Endometrial microvascular endothelial cells (primary cell): ENCODE measurements at regions not wholly inside any gene's neighbourhood (a gene's known extent, or its start where the extent isn't known, plus 50 kb on each side); places are given as distances from the start of the nearest gene placed in this dataset.

Source experiments
- in situ Hi-C: cut with HindIII; loops from 2 replicates; pipeline ENCODE4 v1.10.0; 2017; ENCODE audit warnings: low sequenced_read_pairs, low pct_unique_long_range_greater_than_20kb; ENCODE audit errors: inconsistent ontology term

GRCh38 chr5:123809594-123810221 is 297.7 kb downstream of the CSNK1G3 start:
- in situ Hi-C loops: no loop called here

DNA sequence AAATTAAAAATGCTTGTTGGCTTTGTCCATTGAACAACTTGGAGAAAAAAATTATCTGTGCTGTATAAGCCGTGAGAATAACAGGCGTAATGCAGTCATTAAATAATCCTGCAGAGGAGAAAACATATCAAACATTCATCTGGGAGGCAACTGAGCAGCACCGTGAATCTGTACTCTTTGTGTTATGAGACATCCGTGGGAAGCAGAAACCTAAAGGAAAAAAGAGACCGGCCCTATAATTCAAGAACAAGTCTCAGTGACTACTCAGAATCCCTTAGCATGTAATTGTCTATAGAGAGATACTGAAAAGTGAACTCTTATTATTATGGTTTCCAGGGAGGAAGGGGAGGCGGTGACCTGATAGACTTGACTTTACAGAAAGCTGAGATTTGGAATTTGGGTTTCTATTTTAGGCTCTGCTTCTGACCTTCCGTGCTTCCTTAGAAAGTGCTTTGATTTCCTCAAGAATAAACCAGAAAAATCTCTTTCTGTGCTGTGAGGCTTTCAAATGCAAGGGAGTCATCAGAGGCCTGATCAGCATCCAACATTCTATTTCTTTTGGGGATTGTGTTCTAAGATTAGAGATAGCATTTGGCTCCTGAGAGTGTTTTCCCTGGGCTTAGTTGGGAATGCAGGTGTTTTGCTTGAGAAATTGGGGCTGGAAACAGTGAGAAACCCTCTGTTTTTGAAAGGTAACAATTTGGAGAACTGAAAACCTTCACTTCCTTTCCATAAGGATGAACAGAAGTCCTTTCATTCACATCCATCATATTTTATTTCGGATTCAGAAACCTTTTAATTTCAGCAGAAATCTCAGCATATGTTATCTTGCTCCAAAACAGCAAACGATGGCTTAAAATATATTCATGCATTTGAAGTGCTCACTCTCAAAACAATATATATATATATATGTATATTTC is 296.7 kb downstream of the CSNK1G3 start:
- in situ Hi-C loops: no loop called here

DNA sequence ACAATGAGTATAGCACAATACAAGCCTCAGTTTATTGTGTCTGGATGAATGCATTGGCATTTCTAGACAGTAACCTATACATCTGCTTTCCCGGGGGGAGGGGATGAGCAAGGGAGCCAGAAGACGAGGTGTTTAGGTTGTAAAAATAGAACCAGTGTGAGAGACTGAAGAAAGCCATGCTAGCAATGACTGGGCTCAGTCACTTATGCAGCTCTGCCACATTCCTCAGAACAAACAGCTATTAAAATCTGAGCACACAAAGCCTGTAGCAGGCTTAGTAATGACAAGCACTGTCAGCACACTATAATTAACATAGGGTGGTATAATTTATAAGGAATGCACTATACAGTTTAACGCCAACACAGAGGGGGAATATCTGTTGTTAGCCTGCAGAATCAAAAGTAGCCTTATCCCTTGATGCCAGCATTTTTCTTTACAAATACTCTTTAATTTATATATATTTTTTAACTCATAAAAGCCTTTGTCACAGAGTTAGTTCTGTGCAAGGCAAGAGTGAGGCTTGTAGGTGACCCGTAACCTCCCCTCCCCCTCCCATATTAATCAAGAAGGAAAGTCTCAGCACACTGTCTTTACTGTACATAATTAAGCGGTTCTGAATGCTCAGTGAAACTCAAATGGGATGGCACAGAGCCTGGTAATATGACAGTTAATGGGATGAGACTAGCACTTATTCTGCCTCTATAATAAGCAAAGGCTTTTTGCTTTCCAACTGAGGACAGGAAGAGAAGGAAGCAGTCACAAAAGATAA is 295.4 kb downstream of the CSNK1G3 start:
- in situ Hi-C loops: no loop called here

DNA sequence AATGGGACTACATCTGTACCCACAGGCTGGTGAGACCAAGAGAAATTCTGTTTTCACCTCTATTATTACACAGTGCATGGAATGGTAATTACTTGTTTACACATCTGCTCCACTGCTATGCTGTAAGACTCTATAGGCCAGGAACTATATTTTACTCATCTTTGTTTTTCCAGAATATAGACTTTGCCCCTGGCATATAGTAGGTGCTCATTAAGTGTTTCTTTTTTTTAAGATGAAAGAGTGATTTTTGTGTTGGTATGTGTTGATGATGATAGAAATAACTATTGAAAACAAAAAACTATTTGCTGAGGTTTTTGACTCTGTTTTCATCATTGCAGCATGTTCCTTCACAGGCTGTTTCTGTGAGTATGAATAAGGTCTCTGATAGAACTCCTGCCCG is 294.7 kb downstream of the CSNK1G3 start:
- in situ Hi-C loops: no loop called here

DNA sequence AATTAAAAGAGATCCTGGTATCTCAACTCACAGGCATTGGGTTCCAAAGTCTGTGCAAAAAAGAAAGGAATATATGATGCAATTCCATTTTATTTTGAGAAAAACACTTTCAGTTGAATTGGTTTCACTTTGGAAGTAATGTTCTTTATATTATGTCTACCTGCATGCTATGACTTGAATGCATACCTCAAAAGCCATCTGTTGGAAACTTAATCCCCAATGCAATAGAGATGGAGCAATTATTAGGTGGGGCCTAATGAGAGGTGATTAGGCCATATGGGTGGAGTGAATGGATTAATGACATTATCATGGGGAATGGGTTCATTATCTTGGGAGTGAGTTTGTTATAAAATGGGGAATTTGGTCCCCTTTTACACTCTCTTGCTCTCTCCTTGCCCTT is 293.3 kb downstream of the CSNK1G3 start:
- in situ Hi-C loops: no loop called here

DNA sequence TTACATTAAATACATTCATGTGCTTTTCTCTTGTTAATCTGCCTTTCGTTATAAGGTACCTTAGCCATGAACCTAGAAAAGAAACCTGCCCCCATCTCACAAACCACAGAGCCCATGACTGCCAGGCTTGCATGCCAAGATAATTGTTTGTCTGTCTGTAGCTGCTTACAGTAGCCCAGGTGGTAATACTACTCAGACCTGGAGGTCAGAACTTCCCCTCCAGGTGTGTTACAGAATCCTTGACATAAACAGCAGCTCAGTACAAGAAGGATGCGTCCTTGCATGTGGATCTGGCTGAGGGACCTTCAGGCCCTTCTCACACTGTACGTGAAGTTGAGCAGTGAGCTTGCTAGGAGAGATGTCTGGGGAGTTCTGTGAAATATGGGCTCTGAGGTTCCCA is 291.4 kb downstream of the CSNK1G3 start:
- in situ Hi-C loops: no loop called here

DNA sequence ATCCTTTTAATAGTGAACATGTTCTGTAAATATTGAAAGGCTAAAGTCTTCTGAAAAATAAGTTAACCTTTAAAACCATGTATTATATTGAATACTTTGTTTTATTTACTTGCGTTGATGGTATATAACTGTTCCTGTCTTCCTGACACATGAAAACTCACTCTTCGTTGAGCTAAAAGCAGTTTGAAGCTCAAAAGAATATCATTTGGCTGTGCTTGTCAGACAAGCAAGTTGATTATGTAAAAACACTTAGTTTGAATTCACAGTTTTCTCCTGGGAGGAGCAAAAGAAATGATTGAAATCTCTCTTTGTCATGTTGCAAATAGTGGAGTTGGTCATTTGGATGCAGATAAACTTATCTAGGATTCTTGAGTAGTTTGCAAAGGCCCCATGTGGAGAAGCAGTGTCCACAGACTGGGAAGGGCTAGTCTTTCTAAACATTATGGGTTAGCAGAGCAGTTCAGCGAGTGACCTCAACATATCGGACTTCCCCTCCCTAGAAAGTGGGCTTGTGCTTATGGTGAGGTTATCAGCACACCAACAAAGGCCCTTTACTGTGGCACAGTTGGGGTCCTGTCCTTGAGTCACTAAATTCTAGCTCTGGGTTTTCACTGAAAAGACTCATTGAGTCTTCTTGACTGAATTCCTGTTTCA is 290.4 kb downstream of the CSNK1G3 start:
- in situ Hi-C loops: no loop called here

DNA sequence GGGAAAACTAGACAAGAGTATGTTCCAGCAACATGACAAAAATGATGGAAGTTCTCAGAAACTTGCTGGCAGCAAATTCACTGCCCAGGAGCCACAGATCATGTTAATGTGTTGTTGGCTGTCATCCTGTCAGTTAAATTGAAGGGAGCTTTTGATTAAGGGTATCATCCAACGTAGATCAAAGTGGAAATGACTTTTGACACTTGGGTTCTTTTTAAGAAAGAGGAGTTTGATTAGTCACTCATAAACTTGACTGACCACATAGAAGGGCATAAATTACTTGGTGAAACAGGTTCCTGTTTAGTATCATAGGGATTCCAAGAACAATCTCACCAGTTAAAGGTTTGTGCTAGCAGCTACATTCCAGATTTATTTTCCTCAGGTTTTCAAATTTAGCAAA is 288.7 kb downstream of the CSNK1G3 start:
- in situ Hi-C loops: no loop called here

DNA sequence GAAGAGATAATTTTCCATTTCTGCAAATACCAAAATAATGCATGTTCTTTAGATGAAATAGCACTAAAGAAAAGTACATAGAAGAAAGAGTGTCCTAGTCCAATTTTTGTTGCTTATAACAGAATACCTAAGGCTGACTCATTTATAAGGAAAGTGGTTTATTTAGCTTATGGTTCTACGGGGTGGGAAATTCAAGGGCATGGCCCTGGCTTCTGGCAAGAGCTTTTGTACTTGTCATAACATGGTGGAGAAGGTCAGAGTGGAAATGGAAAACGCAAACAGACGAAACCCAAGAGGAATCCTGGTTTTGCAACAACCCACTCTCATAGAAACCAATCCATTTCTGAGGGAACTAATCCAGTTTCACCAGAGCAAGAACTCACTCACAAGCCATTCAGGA is 283.7 kb downstream of the CSNK1G3 start:
- in situ Hi-C loops: no loop called here

- in situ Hi-C loops: no loop called here
Measured at GRCh38 chr5:123790226-123790625, 278.2 kb downstream of the CSNK1G3 start.

DNA sequence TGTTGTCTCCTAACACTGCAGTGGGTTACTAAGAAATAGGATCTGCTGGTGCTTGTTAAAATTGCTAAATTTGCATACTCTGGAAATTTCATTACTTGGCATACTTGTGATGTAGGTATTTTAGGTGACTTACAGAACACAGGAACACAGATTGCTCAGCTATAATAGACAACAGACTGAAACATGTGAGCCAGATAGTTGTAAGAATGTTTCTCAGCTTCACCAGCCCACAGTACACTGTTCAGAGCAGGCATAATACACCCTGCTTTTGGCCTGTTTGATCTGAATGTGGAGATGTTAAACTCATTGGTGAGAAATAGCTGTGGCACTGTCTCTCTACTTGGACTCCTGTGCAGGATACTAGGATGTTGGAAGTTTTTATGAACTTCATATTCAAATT is 275.7 kb downstream of the CSNK1G3 start:
- in situ Hi-C loops: no loop called here

DNA sequence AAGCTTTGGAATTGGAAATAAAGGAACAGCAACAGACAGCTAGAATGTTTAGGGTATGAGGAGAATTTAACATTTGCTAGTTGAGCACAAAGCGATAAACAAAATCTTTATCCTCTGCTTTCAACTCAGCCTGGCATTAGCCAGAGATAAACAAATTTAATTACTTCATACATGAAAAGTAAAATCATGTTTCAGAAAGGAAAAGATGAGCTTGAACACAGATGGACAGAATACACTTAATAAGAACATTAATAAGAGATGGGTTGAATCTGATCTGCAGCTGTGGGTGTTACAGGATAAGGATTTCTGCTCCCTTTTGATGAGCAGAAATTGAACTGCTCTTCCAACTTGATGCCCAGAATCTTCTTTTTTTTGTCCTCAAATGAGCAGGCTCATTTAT is 275.2 kb downstream of the CSNK1G3 start:
- in situ Hi-C loops: no loop called here

DNA sequence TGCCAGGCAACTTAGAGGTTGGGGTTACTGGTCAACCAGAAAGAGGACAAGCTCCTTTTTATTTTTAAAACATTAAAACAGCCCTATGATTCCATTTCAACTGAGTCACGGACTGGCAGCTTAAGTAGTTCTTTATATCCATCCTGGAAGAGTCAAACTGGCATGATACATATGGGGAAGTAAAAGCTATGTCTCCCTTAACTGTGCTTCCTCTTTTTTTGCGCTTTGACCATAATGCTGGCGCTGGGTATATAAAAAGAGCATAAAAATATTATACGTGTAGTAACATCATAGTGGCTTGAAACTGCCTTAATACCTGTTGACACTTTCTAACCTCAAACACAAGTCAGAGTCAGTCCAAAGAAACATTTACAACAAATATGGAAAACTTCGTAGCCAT is 274.4 kb downstream of the CSNK1G3 start:
- in situ Hi-C loops: no loop called here

DNA sequence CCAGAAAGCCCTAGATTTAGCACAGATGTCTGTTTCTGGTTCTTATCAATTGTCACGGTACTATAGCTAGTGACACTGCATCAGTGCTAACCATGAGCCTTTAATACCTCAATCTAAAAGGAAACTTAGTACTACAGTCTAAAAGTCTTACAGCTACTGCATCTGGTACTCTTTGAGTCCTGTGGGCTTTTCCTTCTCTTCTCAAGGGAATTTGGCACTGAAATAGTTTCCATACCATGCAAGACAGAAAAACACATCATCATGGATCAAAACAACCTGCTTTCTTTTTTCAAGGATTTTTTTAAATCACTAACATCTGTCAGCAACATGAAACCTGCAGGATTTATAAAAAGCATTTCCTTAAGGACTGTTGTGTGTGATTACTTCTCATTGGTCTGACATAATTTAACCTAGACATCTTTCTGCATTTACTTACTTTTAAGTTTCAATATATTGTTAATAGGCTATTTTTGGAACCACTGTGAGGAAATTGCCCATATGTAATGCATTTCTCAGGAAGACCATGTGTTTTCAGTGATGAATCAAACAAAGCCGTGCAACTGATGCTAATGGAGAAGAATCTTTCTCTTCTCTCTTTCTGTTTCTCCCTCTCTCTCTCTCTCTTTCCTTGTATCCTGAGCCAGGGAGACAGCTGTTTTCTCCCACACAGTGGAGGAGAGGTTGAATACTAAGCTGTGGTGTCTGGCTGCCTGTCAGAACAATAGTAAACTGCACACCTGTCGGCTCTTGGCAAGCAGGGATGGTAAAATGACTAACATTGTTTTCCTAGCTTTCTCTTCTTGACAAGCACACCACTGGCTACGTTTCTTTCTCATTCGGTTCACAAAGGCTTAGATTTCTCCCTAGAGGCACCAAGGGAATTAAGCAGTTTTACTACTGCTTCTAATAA is 273.4 kb downstream of the CSNK1G3 start:
- in situ Hi-C loops: no loop called here

- in situ Hi-C loops: no loop called here
Measured at GRCh38 chr5:123783421-123783820, 271.4 kb downstream of the CSNK1G3 start.

DNA sequence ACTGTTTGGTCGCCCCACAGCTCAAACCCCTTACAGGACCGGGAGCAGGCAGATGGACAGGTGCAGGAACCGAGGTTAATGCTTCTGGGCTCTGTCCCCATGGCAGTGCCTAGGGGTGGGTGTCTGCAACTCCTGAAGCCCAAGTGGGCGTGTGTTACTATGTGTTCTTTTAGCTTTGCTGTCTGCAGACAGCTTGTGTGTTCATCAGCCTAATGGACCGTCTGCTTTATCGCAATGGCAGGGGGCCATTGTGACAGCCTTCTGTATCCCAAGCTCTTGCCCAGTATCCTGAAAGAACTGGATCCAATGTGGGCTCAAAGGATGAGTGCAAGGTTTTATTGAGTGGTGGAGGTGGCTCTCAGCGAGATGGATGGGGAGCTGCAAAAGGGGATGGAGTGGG is 266.7 kb downstream of the CSNK1G3 start:
- in situ Hi-C loops: no loop called here

DNA sequence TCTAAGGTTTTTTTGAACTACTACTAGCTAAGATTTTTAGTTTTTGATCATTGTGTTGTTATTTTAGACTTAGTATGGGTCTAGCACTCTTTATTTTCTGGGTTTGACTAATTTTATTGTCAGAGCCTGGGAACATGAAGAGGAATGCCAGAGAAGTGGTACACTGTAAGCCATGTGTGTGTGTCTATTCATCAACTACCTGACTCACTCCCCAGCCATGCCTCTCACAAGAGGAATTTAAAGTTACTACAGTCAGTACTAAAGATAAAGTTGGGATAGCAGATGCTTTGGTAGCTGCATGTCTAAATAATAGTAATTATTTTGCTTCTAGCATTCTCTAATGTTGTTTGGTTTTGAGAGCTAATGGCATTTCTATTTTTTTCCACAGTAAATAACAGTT is 264.8 kb downstream of the CSNK1G3 start:
- in situ Hi-C loops: no loop called here

DNA sequence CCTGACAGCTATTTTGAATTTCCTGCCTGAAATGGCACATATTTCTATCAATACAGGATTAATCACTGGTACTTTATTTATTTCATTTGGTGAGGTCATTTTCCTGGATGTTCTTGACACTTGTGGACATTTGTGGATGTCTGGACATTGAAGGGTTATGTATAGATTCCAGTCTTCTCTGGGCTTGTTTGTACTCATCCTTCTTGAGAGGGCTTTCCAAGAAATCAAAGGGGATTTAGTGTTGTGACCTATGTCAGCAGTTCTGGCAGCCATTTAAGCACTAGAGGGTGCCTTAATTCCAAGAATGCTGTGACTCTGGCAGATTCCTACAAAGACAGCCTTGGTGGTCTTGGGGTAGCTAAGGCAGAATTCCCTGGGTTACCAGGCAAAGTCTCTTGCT is 259.7 kb downstream of the CSNK1G3 start:
- in situ Hi-C loops: no loop called here
